NT2/D1 (cell line): ENCODE measurements at regions not wholly inside any gene's neighbourhood (a gene's known extent, or its start where the extent isn't known, plus 50 kb on each side); places are given as distances from the start of the nearest gene placed in this dataset.

ENCODE experiments used
- SUZ12 ChIP-seq: IDR thresholded peaks from 2 replicates; pipeline ENCODE4 v1.6.1; 2011; ENCODE audit not compliant: insufficient read length, insufficient read depth; ENCODE audit errors: extremely low read depth
- YY1 ChIP-seq: IDR thresholded peaks from 2 replicates; pipeline ENCODE4 v1.6.1; 2011; ENCODE audit not compliant: insufficient read length, insufficient read depth
- ZNF274 ChIP-seq: IDR thresholded peaks from 2 replicates; pipeline ENCODE4 v1.6.1; 2011; ENCODE audit warnings: mild to moderate bottlenecking, low read depth, low read length

GRCh38 chr5:82820961-82821845 lies 256.0 kb downstream of the TMEM167A start:
- TF ChIP-seq ZNF274, result no peak
- no peak for TF ChIP-seq YY1
- TF ChIP-seq SUZ12, result no peak
